ENCODE measurements at regions not wholly inside any gene's neighbourhood (a gene's known extent, or its start where the extent isn't known, plus 50 kb on each side); places are given as distances from the start of the nearest gene placed in this dataset.

GRCh38 chr4:96626023-96626422 is 786.1 kb downstream of the PDHA2 start:
- H3K27me3 ChIP-seq: no peaks in the 10 kb centered on the region
- H3K9me3 ChIP-seq: no peaks in the 10 kb centered on the region
- H3K4me3 ChIP-seq (ENCODE audit: low read depth, low read length): no peak overlapping the region
- no peaks in the 10 kb centered on the region for H3K4me1 ChIP-seq
- TF ChIP-seq CTCF (IDR thresholded peaks at IDR 0.05; ENCODE audit: low read depth, low read length): no peak
- DNase-seq: no peak
- H3K36me3 ChIP-seq: no peaks in the 10 kb centered on the region

- no peaks in the 10 kb centered on the region for H3K36me3 ChIP-seq
- no peak for DNase-seq
- no peaks in the 10 kb centered on the region for H3K27me3 ChIP-seq
Measured at GRCh38 chr4:96630839-96631238, 790.9 kb downstream of the PDHA2 start.

GRCh38 chr4:96637971-96638412 is 798.1 kb downstream of the PDHA2 start:
- no peak for DNase-seq
- H3K4me3 ChIP-seq (ENCODE audit: low read depth, low read length): no peak overlapping the region
- no peak for TF ChIP-seq CTCF (IDR thresholded peaks at IDR 0.05; ENCODE audit: low read depth, low read length)
- no peaks in the 10 kb centered on the region for H3K27me3 ChIP-seq
- H3K4me1 ChIP-seq: no peaks in the 10 kb centered on the region
- H3K9me3 ChIP-seq: no peaks in the 10 kb centered on the region
- H3K36me3 ChIP-seq: no peaks in the 10 kb centered on the region

More at GRCh38 chr4:96630839-96631238, 790.9 kb downstream of the PDHA2 start:
- TF ChIP-seq CTCF (IDR thresholded peaks at IDR 0.05; ENCODE audit: low read depth, low read length): no peak
- no peaks in the 10 kb centered on the region for H3K4me1 ChIP-seq
- H3K4me3 ChIP-seq (ENCODE audit: low read depth, low read length): no peak overlapping the region
- H3K9me3 ChIP-seq: no peaks in the 10 kb centered on the region

GRCh38 chr4:96639932-96640331 is 800.0 kb downstream of the PDHA2 start:
- DNase-seq: no peak
- TF ChIP-seq CTCF (IDR thresholded peaks at IDR 0.05; ENCODE audit: low read depth, low read length): no peak
- no peak overlapping the region for H3K4me3 ChIP-seq (ENCODE audit: low read depth, low read length)
- H3K4me1 ChIP-seq: no peaks in the 10 kb centered on the region
- no peaks in the 10 kb centered on the region for H3K36me3 ChIP-seq
- no peaks in the 10 kb centered on the region for H3K9me3 ChIP-seq
- no peaks in the 10 kb centered on the region for H3K27me3 ChIP-seq

GRCh38 chr4:96642490-96642889 is 802.6 kb downstream of the PDHA2 start:
- no peak for DNase-seq
- Histone ChIP-seq H3K9me3 (no peaks in the 10 kb centered on the region), H3K36me3 (no peaks in the 10 kb centered on the region), H3K4me1 (no peaks in the 10 kb centered on the region), H3K4me3 (ENCODE audit: low read depth, low read length) (no peak overlapping the region), H3K27me3 (no peaks in the 10 kb centered on the region)
- TF ChIP-seq CTCF (IDR thresholded peaks at IDR 0.05; ENCODE audit: low read depth, low read length): no peak

GRCh38 chr4:96646146-96646545 is 806.3 kb downstream of the PDHA2 start:
- no peaks in the 10 kb centered on the region for H3K4me1 ChIP-seq
- no peak for TF ChIP-seq CTCF (IDR thresholded peaks at IDR 0.05; ENCODE audit: low read depth, low read length)
- DNase-seq: no peak
- H3K4me3 ChIP-seq (ENCODE audit: low read depth, low read length): no peak overlapping the region
- no peaks in the 10 kb centered on the region for H3K36me3 ChIP-seq
- no peaks in the 10 kb centered on the region for H3K9me3 ChIP-seq
- no peaks in the 10 kb centered on the region for H3K27me3 ChIP-seq

Measured in BE2C (cell line).